HepG2 (cell line): ENCODE measurements at regions not wholly inside any gene's neighbourhood (a gene's known extent, or its start where the extent isn't known, plus 50 kb on each side); places are given as distances from the start of the nearest gene placed in this dataset.

Experiments
- AKAP8 ChIP-seq: sonication (generic); formaldehyde crosslinking; IDR thresholded peaks from 2 replicates; pipeline ENCODE4 v1.5.1; 2020; ENCODE audit warnings: mild to moderate bottlenecking, missing genetic modification reagents
- ARID3A ChIP-seq: IDR thresholded peaks from 2 replicates; pipeline ENCODE4 v1.6.1; 2012; ENCODE audit warnings: low read depth, low read length, improper control_type of control experiment
- ARID5B ChIP-seq: IDR thresholded peaks from 2 replicates; pipeline ENCODE4 v1.4.0; 2020; ENCODE audit warnings: mild to moderate bottlenecking, missing genetic modification reagents
- FOXA1 ChIP-seq, 2 experiments: fragments of 450-650 bp in 1 of 2; sonication (generic) in 1 of 2; formaldehyde crosslinking in 1 of 2; IDR thresholded peaks; 2 replicates each; pipeline versions ENCODE4 v1.4.0 to v1.6.1; 2016 to 2020; ENCODE audit warnings: missing genetic modification reagents in 1 of 2
- FOXA3 ChIP-seq: IDR thresholded peaks from 2 replicates; pipeline ENCODE4 v1.6.1; 2016; ENCODE audit warnings: missing genetic modification reagents, missing compliant biosample characterization
- FOXP1 ChIP-seq, 2 experiments: fragments of 450-650 bp in 1 of 2; IDR thresholded peaks; 2 replicates each; pipeline ENCODE4 v1.6.1; 2017 to 2018; ENCODE audit warnings: antibody characterized with exemption in 1 of 2
- HMG20A ChIP-seq: IDR thresholded peaks from 2 replicates; pipeline ENCODE4 v1.6.1; 2016; ENCODE audit warnings: borderline replicate concordance
- HOMEZ ChIP-seq: IDR thresholded peaks from 2 replicates; pipeline ENCODE4 v1.6.1; 2016; ENCODE audit warnings: low read depth
- KAT8 ChIP-seq: IDR thresholded peaks from 2 replicates; pipeline ENCODE4 v1.6.1; 2016; ENCODE audit warnings: missing genetic modification reagents, missing compliant biosample characterization
- MAX ChIP-seq: IDR thresholded peaks from 2 replicates; pipeline ENCODE4 v1.6.1; 2012; ENCODE audit warnings: inconsistent platforms
- MED1 ChIP-seq: sonication (generic); formaldehyde crosslinking; IDR thresholded peaks from 2 replicates; pipeline ENCODE4 v1.4.0; 2020; ENCODE audit warnings: missing genetic modification reagents
- MIXL1 ChIP-seq: IDR thresholded peaks from 2 replicates; pipeline ENCODE4 v1.6.1; 2016
- NCOA2 ChIP-seq: sonication (generic); formaldehyde crosslinking; IDR thresholded peaks from 2 replicates; pipeline ENCODE4 v1.8.0; 2022; ENCODE audit warnings: inconsistent platforms
- NR2F6 ChIP-seq, 2 experiments: IDR thresholded peaks; 2 replicates each; pipeline ENCODE4 v1.6.1; 2016; ENCODE audit warnings: antibody characterized with exemption in 1 of 2, mild to moderate bottlenecking in 1 of 2
- RARA ChIP-seq: IDR thresholded peaks from 2 replicates; pipeline ENCODE4 v1.6.1; 2016; ENCODE audit warnings: missing genetic modification reagents, missing compliant biosample characterization
- RNF2 ChIP-seq: fragments of 450-650 bp; conservative IDR thresholded peaks from 2 replicates; pipeline ENCODE4 v1.6.1; 2016; ENCODE audit warnings: low read depth
- SIN3A ChIP-seq: IDR thresholded peaks from 2 replicates; pipeline ENCODE4 v1.6.1; 2011; ENCODE audit warnings: low read depth, mild to moderate bottlenecking, control low read depth, low read length, borderline replicate concordance
- SOX13 ChIP-seq, 3 experiments: fragments of 450-650 bp in 1 of 3; sonication (generic) in 1 of 3; formaldehyde crosslinking in 1 of 3; IDR thresholded peaks in 2 of 3; conservative IDR thresholded peaks in 1 of 3; 2 replicates each; pipeline versions ENCODE4 v1.5.0 to v1.6.1; 2016 to 2020; ENCODE audit warnings: antibody characterized with exemption in 1 of 3, mild to moderate bottlenecking in 1 of 3, missing compliant biosample characterization in 1 of 3, missing genetic modification reagents in 1 of 3, moderate library complexity in 1 of 3
- SOX5 ChIP-seq: IDR thresholded peaks from 2 replicates; pipeline ENCODE4 v1.6.1; 2016; ENCODE audit warnings: borderline replicate concordance
- TCF7 ChIP-seq: sonication (generic); IDR thresholded peaks from 2 replicates; pipeline ENCODE4 v1.6.1; 2016; ENCODE audit warnings: antibody characterized with exemption, low read depth
- TEAD3 ChIP-seq: optimal IDR thresholded peaks from 2 replicates; pipeline ENCODE3; 2016; ENCODE audit warnings: borderline replicate concordance
- ZFP41 ChIP-seq: sonication (generic); formaldehyde crosslinking; IDR thresholded peaks from 2 replicates; pipeline ENCODE4 v1.4.0; 2020; ENCODE audit warnings: mild to moderate bottlenecking, missing genetic modification reagents, borderline replicate concordance
- ZNF317 ChIP-seq: sonication (generic); formaldehyde crosslinking; IDR thresholded peaks from 2 replicates; pipeline ENCODE4 v1.5.0; 2020; ENCODE audit warnings: mild to moderate bottlenecking, missing genetic modification reagents
- ZNF724P ChIP-seq: sonication (generic); formaldehyde crosslinking; IDR thresholded peaks from 2 replicates; pipeline ENCODE4 v1.8.0; 2022; ENCODE audit warnings: missing genetic modification reagents, borderline replicate concordance
- ZNF879 ChIP-seq: sonication (generic); formaldehyde crosslinking; IDR thresholded peaks from 2 replicates; pipeline ENCODE4 v1.8.1; 2023; ENCODE audit warnings: missing genetic modification reagents
- ZSCAN29 ChIP-seq: sonication (generic); formaldehyde crosslinking; conservative IDR thresholded peaks from 2 replicates; pipeline ENCODE4 v1.4.0; 2020; ENCODE audit warnings: mild to moderate bottlenecking, missing genetic modification reagents

- TF ChIP-seq ARID5B (peak; percentile 82), ARID3A (peak; percentile 84; the same call in 1 of the 2 replicates), ZNF879 (CRISPR knock-in tag) (no peak), TEAD3 (peak; percentile 24), MED1 (CRISPR knock-in tag) (peak; percentile 60; the same call in 1 of the 2 replicates), SOX5 (CRISPR knock-in tag) (peak; percentile 58; the same call in 1 of the 2 replicates), RNF2 (no peak), KAT8 (CRISPR knock-in tag) (peak; percentile 25; the same call in 1 of the 2 replicates), AKAP8 (no peak), NCOA2 (peak; percentile 62; the same call in 1 of the 2 replicates), FOXA3 (CRISPR knock-in tag) (peak; percentile 90), SIN3A (no peak), MIXL1 (0 out of 2 replicates have a peak, but pooled peaks have one; percentile 20), ZNF317 (peak; percentile 27; the same call in 1 of the 2 replicates), ZNF724P (no peak), FOXP1 (IDR thresholded peaks at IDR 0.05) (no peak), FOXP1 (CRISPR knock-in tag; IDR thresholded peaks at IDR 0.05) (peak; percentile 62), FOXA1 (IDR thresholded peaks at IDR 0.05) (no peak), FOXA1 (CRISPR knock-in tag; IDR thresholded peaks at IDR 0.05) (peak; percentile 61), HMG20A (CRISPR knock-in tag) (peak; percentile 79; the same call in 1 of the 2 replicates), ZFP41 (no peak), NR2F6 (IDR thresholded peaks at IDR 0.05) (no peak), NR2F6 (CRISPR knock-in tag; IDR thresholded peaks at IDR 0.05) (0 out of 2 replicates have a peak, but pooled peaks have one; percentile 10), ZSCAN29 (CRISPR knock-in tag) (no peak), RARA (CRISPR knock-in tag) (peak; percentile 65), MAX (no peak), HOMEZ (CRISPR knock-in tag) (peak; percentile 37; the same call in 1 of the 2 replicates), TCF7 (peak; percentile 70), SOX13 (IDR thresholded peaks at IDR 0.05) (no peak), SOX13 (CRISPR knock-in tag; conservative IDR thresholded peaks at IDR 0.05 in 1 of 2, IDR thresholded peaks at IDR 0.05 in 1 of 2) (peak in 1 of 2 experiments; percentile 40; a peak in 1 of 4 replicates)
Observed at GRCh38 chr5:93192087-93192486, 388.9 kb downstream of the NR2F1-AS1 start (continued).
